Thymus (tissue), 11 donors: ENCODE measurements at regions not wholly inside any gene's neighbourhood (a gene's known extent, or its start where the extent isn't known, plus 50 kb on each side); places are given as distances from the start of the nearest gene placed in this dataset.
A peak's percentile ranks its signal among the peaks of the same experiment; 100 is the strongest.

Experiments used
- DNase-seq, 9 donors: peaks; one replicate each; pipeline ENCODE4 v3.0.0-alpha.2; 2013; ENCODE audit warnings: low spot score in 9 of 9, low read depth in 6 of 9, missing footprints in 1 of 9
- H3K27ac ChIP-seq, 2 donors: one replicate each; pipeline ENCODE4 v1.5.1; 2013; ENCODE audit warnings: control low read depth in 1 of 2, low read depth in 1 of 2, low read length in 1 of 2, mild to moderate bottlenecking in 1 of 2, moderate library complexity in 1 of 2
- H3K27me3 ChIP-seq, 2 donors: one replicate each; pipeline ENCODE4 v1.5.1; 2013; ENCODE audit warnings: low read length in 1 of 2; ENCODE audit not compliant: control insufficient read depth in 2 of 2, insufficient read depth in 1 of 2
- H3K36me3 ChIP-seq, 2 donors: one replicate each; pipeline ENCODE4 v1.5.1; 2013; ENCODE audit warnings: low read length in 1 of 2, mild to moderate bottlenecking in 1 of 2, moderate library complexity in 1 of 2; ENCODE audit not compliant: control insufficient read depth in 2 of 2, insufficient read depth in 2 of 2
- H3K4me1 ChIP-seq, 2 donors: one replicate each; pipeline ENCODE4 v1.5.1; 2013; ENCODE audit warnings: low read length in 2 of 2; ENCODE audit not compliant: control insufficient read depth in 2 of 2, insufficient read depth in 2 of 2
- H3K4me3 ChIP-seq, 2 donors: one replicate each; pipeline ENCODE4 v1.5.1; 2013; ENCODE audit warnings: low read length in 2 of 2, control low read depth in 1 of 2, mild to moderate bottlenecking in 1 of 2
- H3K9me3 ChIP-seq, 2 donors: one replicate each; pipeline ENCODE4 v1.5.1; 2013; ENCODE audit warnings: low read length in 1 of 2, mild to moderate bottlenecking in 1 of 2; ENCODE audit not compliant: control insufficient read depth in 2 of 2, insufficient read depth in 1 of 2
- WGBS: extraction: QIAGEN DNeasy Blood & Tissue Kit; methylation state at CpG from one replicate; pipeline ENCODE4 v1.1.7; 2013; 5-methylcytosine and 5-hydroxymethylcytosine counted together
- donor health status: healthy.

GRCh38 chr4:108315694-108316093 lies 147.0 kb upstream of the LEF1 start:
- DNase-seq = no peak
- Histone ChIP-seq H3K36me3 (no peaks in the 10 kb centered on the region), H3K27me3 (no peaks in the 10 kb centered on the region), H3K4me1 (peaks cover 21 to 24% of the 10 kb centered on the region in 2 donors), H3K4me3 (no peak overlapping the region), H3K27ac (no peak overlapping the region), H3K9me3 (peaks cover 0 to under 1% of the 10 kb centered on the region in 2 donors)
- 91% methylated on average over 3 of the region's 3 CpGs for WGBS

DNA sequence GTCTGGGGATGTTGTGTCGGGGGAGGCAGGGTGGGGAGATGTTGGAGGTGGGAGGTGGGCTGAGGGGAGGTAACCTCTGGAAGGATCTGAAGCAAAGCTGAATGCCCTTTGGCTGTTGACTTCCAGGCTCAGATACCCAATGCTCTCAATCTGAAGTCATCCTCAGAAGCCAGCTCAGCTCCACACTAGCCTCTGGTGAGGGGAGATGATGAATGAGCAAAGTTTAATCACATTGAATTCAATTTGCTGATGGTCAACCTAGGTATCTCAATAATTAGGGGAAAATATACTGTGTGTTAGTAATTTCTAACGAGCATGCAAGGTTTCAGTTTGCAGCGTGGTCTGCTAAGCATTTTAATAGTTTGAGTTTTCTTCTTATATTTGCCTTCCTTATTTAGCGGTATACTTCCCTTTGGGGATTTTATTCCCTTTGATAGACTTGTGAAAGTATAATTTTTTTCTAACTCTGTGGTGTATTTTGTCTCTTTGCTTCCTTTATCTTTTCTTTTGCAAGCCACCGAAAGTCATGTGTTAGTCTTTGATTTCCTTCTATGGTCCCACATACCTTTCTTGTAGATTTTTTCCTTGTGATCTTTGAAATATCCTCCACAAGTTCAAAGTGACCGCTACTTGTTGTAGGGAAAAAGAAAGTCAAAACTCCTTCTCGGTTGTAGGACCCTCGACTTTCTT lies 146.3 kb upstream of the LEF1 start:
- 26% methylated on average over 8 of the region's 8 CpGs for WGBS
- H3K27ac ChIP-seq = no peak overlapping the region
- H3K27me3 ChIP-seq = no peaks in the 10 kb centered on the region

DNA sequence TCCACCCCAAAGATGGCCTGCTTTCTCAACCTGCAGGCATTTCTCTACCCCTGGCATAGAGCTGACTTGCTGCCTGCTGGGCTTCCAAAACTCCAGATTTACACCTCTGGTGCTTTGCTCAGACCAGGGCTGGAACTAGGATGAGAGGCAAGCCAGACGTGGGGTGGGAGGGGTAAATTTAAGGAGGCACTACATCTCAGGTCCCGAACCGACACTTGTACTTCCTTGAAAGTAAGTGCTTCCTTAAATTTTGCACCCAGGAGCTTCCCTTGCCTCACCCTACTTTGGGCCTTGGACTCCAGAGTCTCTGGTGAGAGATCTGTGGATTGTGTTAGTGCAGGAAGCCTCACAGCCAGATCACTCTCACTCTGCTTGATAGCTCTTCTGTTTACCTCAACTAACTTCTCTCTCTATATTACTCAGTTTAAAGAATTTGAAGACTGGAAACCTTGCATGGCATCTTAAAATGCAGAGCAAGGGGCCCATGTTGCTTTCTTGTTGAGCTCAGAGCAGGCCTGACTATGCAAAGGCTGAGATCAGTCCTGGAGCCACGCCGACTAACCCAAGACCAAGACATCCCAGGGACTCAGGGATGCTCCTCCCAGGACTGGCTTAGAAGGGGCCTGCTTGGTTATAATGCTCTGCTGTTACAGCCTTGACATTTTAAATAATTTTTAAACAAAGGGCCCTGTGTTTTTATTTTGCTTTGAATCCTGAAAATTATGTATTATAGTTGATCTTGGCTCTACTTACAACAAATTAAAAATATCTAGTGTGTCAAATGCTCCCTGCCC lies 145.0 kb upstream of the LEF1 start:
- Histone ChIP-seq H3K4me1 (peaks cover 21 to 24% of the 10 kb centered on the region in 2 donors), H3K4me3 (no peak overlapping the region), H3K36me3 (no peaks in the 10 kb centered on the region), H3K27ac (no peak overlapping the region), H3K27me3 (no peaks in the 10 kb centered on the region), H3K9me3 (peaks cover 0 to 9% of the 10 kb centered on the region in 2 donors)
- DNase-seq = peak in 1 of 9 donors; percentile 37
- whole genome bisulfite sequencing = 92% methylated on average over 5 of the region's 5 CpGs

More for the DNA sequence above, 146.3 kb upstream of the LEF1 start:
- Histone ChIP-seq H3K4me3 (no peak overlapping the region), H3K9me3 (peaks cover 0 to 7% of the 10 kb centered on the region in 2 donors), H3K36me3 (no peaks in the 10 kb centered on the region), H3K4me1 (peaks cover 21 to 24% of the 10 kb centered on the region in 2 donors)
- peak in 3 of 9 donors; percentile 29 to 63 (median 38) for DNase-seq

DNA sequence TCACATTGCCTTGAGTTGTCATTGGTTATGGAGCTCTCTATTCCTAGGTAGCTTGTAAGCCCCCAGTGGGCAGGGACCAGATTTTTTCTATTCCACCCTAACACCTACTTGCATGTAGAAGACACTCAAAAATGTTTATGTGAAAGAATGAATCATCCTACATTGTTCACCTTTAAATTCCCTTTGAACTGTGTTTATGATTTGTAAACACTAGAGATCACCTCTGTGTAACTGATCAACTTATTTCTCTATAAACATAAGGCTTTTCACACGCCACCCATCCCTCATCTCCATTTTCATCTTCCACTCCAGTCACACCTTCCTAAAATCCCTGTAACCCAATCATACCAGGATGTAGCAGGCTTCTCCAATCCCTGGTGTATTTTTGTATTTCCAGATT lies 142.6 kb upstream of the LEF1 start:
- Histone ChIP-seq H3K4me1 (peaks cover 21 to 24% of the 10 kb centered on the region in 2 donors), H3K9me3 (peaks cover 0 to 9% of the 10 kb centered on the region in 2 donors), H3K36me3 (no peaks in the 10 kb centered on the region), H3K27me3 (no peaks in the 10 kb centered on the region), H3K27ac (no peak overlapping the region), H3K4me3 (no peak overlapping the region)
- no peak for DNase-seq
- WGBS = 100% methylated on average over 1 of the region's 1 CpG

- Histone ChIP-seq H3K27ac (no peak overlapping the region), H3K27me3 (no peaks in the 10 kb centered on the region), H3K36me3 (no peaks in the 10 kb centered on the region), H3K4me3 (no peak overlapping the region), H3K4me1 (peaks cover 7 to 20% of the 10 kb centered on the region in 2 donors), H3K9me3 (no peaks in the 10 kb centered on the region)
- no peak for DNase-seq
- 90% methylated on average over 5 of the region's 5 CpGs for WGBS
Measured at GRCh38 chr4:108303488-108304177, 134.9 kb upstream of the LEF1 start.

- no peaks in the 10 kb centered on the region for H3K36me3 ChIP-seq
- H3K4me1 ChIP-seq = peaks cover 7 to 20% of the 10 kb centered on the region in 2 donors
- 5% methylated on average over 1 of the region's 1 CpG for WGBS
- DNase-seq = peak in 7 of 9 donors; percentile 26 to 66 (median 38)
- no peaks in the 10 kb centered on the region for H3K9me3 ChIP-seq
- no peaks in the 10 kb centered on the region for H3K27me3 ChIP-seq
- no peak overlapping the region for H3K4me3 ChIP-seq
- H3K27ac ChIP-seq = peak overlapping the region; percentile 71 to 74
Measured at GRCh38 chr4:108301545-108302251, 133.0 kb upstream of the LEF1 start.

GRCh38 chr4:108297605-108298004 lies 128.9 kb upstream of the LEF1 start:
- 96% methylated on average over 2 of the region's 2 CpGs for WGBS
- no peak overlapping the region for H3K27ac ChIP-seq
- H3K9me3 ChIP-seq = no peaks in the 10 kb centered on the region

DNA sequence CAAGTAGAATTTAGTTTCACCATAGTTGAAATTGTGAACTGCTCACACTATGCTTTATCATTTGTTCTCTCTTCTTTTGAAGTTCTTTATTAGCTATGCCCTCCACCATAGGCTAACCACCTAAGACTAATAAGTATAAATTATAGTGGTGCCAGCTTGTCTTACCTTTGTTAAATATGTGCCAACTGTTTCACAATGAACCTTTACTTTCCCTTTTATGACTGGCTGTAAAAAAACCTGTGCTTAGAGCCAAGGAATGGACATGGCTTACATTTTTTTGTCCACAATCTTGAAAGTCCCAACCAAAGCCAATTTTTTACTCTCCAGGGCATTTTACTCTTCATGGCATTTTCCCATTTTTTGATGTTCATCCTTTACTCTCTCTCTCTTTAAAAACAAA lies 123.5 kb upstream of the LEF1 start:
- no peak overlapping the region for H3K27ac ChIP-seq
- H3K27me3 ChIP-seq = no peaks in the 10 kb centered on the region
- H3K4me1 ChIP-seq = peaks cover 0 to 5% of the 10 kb centered on the region in 2 donors
- no peaks in the 10 kb centered on the region for H3K36me3 ChIP-seq
- no peak overlapping the region for H3K4me3 ChIP-seq
- H3K9me3 ChIP-seq = no peaks in the 10 kb centered on the region
- DNase-seq = no peak

More at GRCh38 chr4:108297605-108298004, 128.9 kb upstream of the LEF1 start:
- no peak for DNase-seq
- Histone ChIP-seq H3K27me3 (no peaks in the 10 kb centered on the region), H3K36me3 (no peaks in the 10 kb centered on the region), H3K4me3 (no peak overlapping the region), H3K4me1 (peaks cover 7 to 10% of the 10 kb centered on the region in 2 donors)
